ENCODE measurements at regions not wholly inside any gene's neighbourhood (a gene's known extent, or its start where the extent isn't known, plus 50 kb on each side); places are given as distances from the start of the nearest gene placed in this dataset.

DNA sequence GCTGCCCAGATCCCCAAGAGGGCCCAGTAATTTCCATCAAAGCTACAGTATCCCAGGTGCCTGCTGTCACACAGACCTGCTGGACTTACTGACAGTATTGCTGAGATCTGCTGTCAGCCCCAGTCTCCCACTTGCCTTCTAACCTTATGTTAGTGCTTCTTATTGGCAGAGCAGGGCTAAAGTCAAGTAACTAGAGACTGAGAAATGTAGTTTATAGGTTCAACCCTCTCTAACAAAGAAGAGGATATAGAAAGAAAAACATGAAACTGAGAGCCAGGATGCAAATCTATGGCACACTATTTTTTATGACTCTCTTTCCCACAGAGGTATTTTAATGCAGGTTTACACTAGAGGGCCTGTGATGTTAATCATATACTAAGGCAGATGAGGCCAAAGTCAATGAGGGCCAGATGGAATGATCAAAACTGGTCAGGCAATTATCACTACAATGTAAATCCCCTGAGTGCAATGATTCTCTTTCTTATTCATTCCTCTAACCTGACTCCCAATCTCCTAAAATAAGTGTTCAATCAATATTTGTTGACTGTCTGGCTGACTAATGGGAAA is 781.9 kb downstream of the VRK1 start:
- DNase-seq (ENCODE audit: low read depth in 2 of 2): no peak

- DNase-seq (ENCODE audit: low read depth in 2 of 2): no peak
Measured at GRCh38 chr14:97581016-97581415, 783.8 kb downstream of the VRK1 start.

DNA sequence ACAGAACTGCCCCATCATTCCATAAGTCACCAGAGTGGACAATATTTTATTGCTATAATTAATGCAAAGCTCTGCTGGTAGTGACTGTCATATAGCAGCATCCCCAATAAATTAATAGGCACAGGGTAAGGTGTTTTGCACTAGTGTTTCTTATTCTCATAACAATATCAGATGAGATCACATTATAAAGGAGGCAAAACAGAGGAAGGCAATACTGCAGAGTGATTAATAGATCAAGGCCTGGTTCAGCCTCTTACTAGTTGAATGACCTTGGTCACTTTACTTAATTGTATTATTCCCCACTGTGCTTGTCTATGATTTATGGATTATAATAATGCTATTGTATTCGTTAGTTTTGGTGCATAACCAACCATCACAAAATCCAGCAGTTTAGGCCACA is 784.8 kb downstream of the VRK1 start:
- DNase-seq (ENCODE audit: low read depth in 2 of 2): no peak

DNA sequence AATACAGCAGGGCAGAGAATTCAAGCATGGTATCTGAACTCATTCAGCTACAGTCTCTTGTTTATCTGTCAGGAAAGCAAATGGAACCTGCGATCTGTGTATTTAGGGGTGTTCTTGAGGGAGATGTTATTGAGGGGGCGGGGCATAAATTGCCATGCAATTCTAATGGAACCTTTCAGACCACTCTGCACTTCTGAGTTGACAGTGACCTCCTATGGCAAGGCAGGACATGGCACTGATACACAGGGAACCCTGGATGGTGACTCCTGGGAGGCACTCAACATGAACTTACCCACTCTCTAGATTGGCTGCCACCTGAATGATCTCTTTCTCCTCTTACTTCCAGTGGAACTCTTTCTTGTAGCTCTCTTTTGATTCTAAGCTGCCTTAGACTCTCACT is 787.3 kb downstream of the VRK1 start:
- DNase-seq (ENCODE audit: low read depth in 2 of 2): no peak

DNA sequence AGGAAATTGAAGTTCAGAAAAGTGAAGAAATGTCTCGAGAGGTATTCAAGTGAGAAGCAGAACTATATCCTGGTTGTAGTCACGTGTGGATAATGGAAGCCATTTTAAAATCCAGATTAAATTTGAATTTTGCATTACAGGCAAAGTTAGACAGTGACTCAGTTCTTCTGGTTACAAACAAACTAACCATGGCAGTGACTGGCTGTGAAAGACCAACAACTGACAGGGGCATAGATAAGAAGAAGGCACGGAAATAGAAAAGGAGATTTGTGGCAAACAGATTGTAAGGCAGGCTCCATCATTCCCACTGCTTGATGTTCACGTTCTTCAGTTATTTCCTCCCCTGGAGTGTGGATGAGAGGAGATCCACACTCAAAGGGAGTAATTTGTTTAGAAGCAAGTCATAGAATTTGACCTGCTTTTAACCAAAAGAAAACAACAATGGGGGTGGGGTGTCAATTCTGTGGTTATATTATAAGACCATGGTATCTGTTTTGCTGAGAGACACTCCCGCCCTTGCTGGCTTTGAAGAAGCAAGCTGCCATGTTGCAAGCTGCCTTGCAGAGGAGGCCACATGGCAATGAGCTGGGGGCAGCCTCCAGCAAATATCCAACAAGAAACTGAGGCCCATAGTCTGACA is 795.3 kb downstream of the VRK1 start:
- no peak for DNase-seq (ENCODE audit: low read depth in 2 of 2)

GRCh38 chr14:97594306-97594705 is 797.1 kb downstream of the VRK1 start:
- DNase-seq (ENCODE audit: low read depth in 2 of 2): no peak

GRCh38 chr14:97602438-97603117 is 805.4 kb downstream of the VRK1 start:
- DNase-seq (ENCODE audit: low read depth in 2 of 2): peak; percentile 42 to 46

DNA sequence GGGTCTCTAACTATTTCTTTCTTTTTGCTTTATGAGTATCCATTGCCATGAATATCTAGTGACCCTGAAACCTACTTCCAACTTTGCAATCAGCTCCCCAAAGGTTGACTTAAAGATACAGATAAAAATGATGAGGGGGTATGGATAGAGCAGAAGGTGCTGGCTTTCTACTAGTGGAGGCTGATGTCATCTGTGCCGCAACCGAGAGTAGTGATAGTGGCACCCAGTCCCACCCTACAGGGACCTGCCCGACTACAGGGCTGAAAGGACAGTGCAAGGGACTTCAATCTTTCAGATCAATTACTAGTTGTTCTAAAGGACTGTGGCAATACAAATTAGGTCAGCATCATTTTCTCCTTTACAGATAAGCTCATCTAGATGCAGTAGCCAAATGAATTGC is 806.0 kb downstream of the VRK1 start:
- no peak for DNase-seq (ENCODE audit: low read depth in 2 of 2)

GRCh38 chr14:97604731-97605130 is 807.5 kb downstream of the VRK1 start:
- no peak for DNase-seq (ENCODE audit: low read depth in 2 of 2)

GRCh38 chr14:97618401-97618800 is 821.2 kb downstream of the VRK1 start:
- DNase-seq (ENCODE audit: low read depth in 2 of 2): no peak

GRCh38 chr14:97618917-97619690 is 821.9 kb downstream of the VRK1 start:
- DNase-seq (ENCODE audit: low read depth in 2 of 2): no peak

DNA sequence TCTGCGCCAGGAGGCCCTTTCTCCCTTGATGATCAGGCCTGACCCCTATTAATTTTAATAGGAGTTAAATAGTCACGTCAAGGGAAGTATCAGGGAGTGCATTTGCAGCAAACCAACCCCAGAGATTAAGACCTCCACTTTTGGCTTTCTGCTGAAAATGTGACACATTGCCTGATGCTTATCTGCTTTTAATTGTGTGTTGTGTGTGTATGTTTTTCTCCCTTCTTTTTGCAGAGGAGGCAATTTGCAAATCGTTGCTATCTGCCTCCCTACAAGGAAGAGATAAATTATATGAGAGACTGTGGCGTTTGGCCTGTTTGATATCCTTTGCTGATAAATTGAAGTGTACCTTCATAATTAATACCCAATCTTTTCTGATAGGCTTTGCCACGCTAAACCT is 822.9 kb downstream of the VRK1 start:
- DNase-seq (ENCODE audit: low read depth in 2 of 2): no peak

GRCh38 chr14:97624985-97625384 is 827.8 kb downstream of the VRK1 start:
- DNase-seq (ENCODE audit: low read depth in 2 of 2): no peak

GRCh38 chr14:97625477-97625876 is 828.3 kb downstream of the VRK1 start:
- no peak for DNase-seq (ENCODE audit: low read depth in 2 of 2)

- no peak for DNase-seq (ENCODE audit: low read depth in 2 of 2)
Measured at GRCh38 chr14:97626088-97626487, 828.9 kb downstream of the VRK1 start.

DNA sequence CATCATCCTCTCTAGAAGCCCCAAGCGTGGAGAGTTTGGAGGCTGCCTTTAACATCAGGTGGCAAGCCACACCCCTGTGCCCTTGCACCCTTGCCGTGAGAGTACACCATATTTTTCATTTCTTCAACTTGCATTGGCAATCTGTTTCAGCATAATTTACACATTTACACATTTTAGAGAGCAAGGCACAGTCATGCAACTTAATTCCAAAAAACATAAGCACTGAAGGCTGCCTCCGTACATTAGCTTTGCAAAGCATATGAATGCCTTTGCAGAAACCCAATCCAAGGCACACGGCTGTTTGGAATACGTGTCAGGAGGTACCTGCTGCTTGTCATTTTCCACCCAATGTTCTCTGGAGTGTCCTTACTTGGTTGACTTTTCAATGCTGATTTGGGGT is 833.1 kb downstream of the VRK1 start:
- no peak for DNase-seq (ENCODE audit: low read depth in 2 of 2)

DNA sequence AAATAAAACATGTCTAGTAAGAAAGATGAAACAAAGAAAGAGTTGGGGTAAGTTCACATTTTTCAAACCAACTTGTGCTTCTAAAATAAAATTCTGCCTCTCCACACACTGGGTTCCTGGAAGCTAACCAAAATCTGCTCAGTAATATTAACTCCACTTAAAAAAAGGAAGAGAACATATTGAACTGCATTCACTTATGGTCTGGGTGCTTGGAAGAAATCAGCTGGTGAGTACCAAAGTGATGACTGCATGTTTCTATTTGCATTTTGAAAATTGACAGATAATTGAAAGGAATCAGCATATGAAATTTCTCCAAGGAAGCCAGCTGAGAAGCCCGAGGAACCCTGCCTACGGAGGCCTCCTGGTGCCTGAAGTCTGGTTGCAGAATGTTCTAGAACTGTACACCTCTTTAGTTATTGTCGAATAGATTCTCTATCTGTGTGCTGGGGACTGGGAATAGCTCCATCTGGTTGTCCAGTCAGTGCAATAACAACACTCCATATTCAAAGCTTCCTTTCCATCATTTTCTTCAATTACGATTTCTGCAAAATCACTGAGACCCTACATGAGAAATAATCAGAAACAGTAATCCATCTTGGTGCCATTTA is 836.1 kb downstream of the VRK1 start:
- DNase-seq (ENCODE audit: low read depth in 2 of 2): no peak

GRCh38 chr14:97634751-97635150 is 837.6 kb downstream of the VRK1 start:
- no peak for DNase-seq (ENCODE audit: low read depth in 2 of 2)

DNA sequence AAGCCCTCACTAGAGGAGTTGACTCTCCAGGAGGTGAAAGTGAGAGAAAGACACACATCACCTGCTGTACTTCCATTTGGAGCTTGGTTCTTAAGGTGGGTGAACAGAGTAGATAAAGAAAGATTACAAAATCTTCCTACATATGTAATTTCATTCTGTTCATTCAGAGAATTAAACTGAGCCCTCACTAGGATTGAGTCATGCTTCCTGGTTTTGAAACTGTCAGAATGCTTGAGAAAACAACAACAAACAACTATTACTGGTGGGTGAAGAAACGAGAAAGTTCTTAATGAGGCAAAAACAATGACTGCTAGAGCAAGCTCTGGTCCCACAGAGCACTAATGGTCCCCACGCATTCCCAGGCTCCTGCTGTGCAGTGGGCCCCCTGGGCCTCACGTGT is 841.7 kb downstream of the VRK1 start:
- no peak for DNase-seq (ENCODE audit: low read depth in 2 of 2)

DNA sequence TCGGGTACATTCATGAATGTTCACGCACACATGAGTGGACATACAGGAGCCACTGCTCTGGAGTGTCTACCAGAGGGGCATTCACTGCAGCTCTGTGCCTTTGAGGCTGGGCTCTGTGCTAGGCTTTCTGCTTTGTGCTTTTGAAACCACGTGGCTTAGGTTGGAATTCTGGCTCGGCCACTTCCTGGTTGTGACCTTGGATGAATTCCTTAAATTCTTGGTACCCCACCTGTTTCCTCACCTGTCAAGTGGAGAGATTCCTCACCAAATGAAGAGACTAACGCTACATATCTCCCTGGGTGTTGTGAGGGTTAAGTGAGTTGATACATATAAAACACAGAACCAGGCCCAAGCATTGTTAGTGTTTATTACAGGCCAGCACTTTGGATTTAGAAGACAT is 842.8 kb downstream of the VRK1 start:
- DNase-seq (ENCODE audit: low read depth in 2 of 2): no peak

DNA sequence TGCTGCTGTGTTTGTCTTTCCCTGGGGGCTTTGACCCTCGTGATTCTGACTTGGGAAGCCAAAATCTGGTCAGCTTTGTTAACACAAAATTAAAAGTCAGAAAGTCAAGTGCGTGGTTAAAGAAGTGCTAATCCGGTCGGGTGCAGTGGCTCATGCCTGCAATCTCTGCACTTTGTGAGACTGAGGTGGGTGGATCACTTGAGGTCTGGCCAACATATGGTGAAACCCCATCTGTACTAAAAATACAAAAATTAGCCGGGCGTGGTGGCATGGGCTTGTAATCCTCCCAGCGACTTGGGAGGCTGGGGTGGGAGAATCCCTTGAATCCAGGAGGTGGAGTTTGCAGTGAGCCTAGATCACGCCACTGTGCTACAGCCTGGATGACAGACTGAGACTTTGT is 844.6 kb downstream of the VRK1 start:
- no peak for DNase-seq (ENCODE audit: low read depth in 2 of 2)

DNA sequence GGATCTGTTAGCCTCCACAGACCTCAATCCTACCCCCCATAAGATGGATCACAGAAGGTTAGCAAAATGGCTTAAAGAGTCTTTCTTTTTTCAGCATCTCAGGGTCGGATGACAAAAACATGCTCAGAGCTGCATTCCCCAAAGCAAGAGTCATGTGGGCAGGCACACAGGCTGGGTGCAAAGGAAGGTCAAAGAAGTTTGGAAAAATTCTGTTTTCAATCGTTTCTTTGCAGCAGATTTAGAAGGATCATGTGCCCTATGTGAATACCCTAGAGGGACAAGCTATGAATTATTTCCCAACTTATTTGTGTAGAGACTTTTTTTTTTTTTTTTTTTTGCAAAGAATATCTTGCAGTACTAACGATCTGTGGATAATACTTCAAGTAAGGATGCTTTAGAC is 845.4 kb downstream of the VRK1 start:
- no peak for DNase-seq (ENCODE audit: low read depth in 2 of 2)

All from stimulated activated CD8-positive, alpha-beta memory T cell treated with anti-CD3 and anti-CD28 coated beads, Interleukin-2, amount 100 ng/mL, for 1 hour (primary cell).